H1 (cell line): ENCODE measurements at regions not wholly inside any gene's neighbourhood (a gene's known extent, or its start where the extent isn't known, plus 50 kb on each side); places are given as distances from the start of the nearest gene placed in this dataset.

ENCODE experiments used
- CTCF ChIA-PET: fragments of 300-600 bp; sonication (Branson Sonifier 250); formaldehyde crosslinking; loops from one replicate; lab custom pipeline; 2021; ENCODE audit not compliant: partially characterized antibody; lab: Charles Lee
- POLR2A ChIA-PET: fragments of 300-600 bp; sonication (Branson Sonifier 250); formaldehyde crosslinking; loops from one replicate; lab custom pipeline; 2021; ENCODE audit warnings: inconsistent platforms; ENCODE audit not compliant: partially characterized antibody; lab: Charles Lee
- DNase-seq, 2 experiments: peaks; one replicate each; pipeline versions ENCODE4 v3.0.0 to v3.0.0-alpha.2; 2010 to 2022; ENCODE audit warnings: low spot score in 2 of 2, low read depth in 1 of 2, mixed read lengths in 1 of 2
- FAIRE-seq: peaks from 2 replicates; lab custom pipeline; 2011; peaks lifted over from hg19 to GRCh38; lab: Jason Lieb, UNC
- H2AFZ ChIP-seq: 2 replicates; pipeline ENCODE4 v1.8.1; 2012; ENCODE audit warnings: low read length, inconsistent platforms
- H2AK5ac ChIP-seq: 2 replicates; pipeline ENCODE4 v1.6.1; 2013; ENCODE audit warnings: low read depth, low read length
- H2BK120ac ChIP-seq: replicated peaks from 2 replicates; pipeline ENCODE3; 2013; ENCODE audit warnings: low read depth, low read length, inconsistent platforms
- H2BK12ac ChIP-seq: 2 replicates; pipeline ENCODE4 v1.6.1; 2013; ENCODE audit warnings: low read depth, low read length
- H2BK15ac ChIP-seq: 2 replicates; pipeline ENCODE4 v1.6.1; 2013; ENCODE audit warnings: low read length
- H2BK20ac ChIP-seq: 2 replicates; pipeline ENCODE4 v1.6.1; 2013; ENCODE audit warnings: low read length
- H2BK5ac ChIP-seq: 2 replicates; pipeline ENCODE4 v1.6.1; 2013; ENCODE audit warnings: low read depth, low read length
- H3K14ac ChIP-seq: 2 replicates; pipeline ENCODE4 v1.6.1; 2013; ENCODE audit warnings: inconsistent platforms; ENCODE audit not compliant: insufficient read length
- H3K18ac ChIP-seq: 2 replicates; pipeline ENCODE4 v1.6.1; 2013; ENCODE audit warnings: low read length; ENCODE audit errors: extremely low read depth
- H3K23ac ChIP-seq: 2 replicates; pipeline ENCODE4 v1.6.1; 2013; ENCODE audit warnings: inconsistent platforms; ENCODE audit not compliant: insufficient read length
- H3K23me2 ChIP-seq: 2 replicates; pipeline ENCODE4 v1.6.1; 2013; ENCODE audit warnings: low read depth, low read length
- H3K27ac ChIP-seq: 2 replicates; pipeline ENCODE4 v1.6.1; 2011; ENCODE audit warnings: low read depth, low read length, inconsistent platforms
- H3K27me3 ChIP-seq, 4 experiments: replicated peaks in 1 of 4; 1 replicate in 1 of 4; 2 replicates in 3 of 4; pipeline versions ENCODE4 v1.6.1 to v1.8.1; 2011 to 2013; ENCODE audit warnings: low read length in 3 of 4, mild to moderate bottlenecking in 3 of 4, inconsistent platforms in 2 of 4, mixed read lengths in 2 of 4, moderate library complexity in 1 of 4; ENCODE audit not compliant: control insufficient read depth in 3 of 4, insufficient read depth in 3 of 4; ENCODE audit errors: extremely low read depth in 1 of 4
- H3K36me3 ChIP-seq, 4 experiments: 2 replicates each; pipeline versions ENCODE4 v1.6.1 to v1.8.1; 2011 to 2013; ENCODE audit warnings: mild to moderate bottlenecking in 4 of 4, low read length in 3 of 4, moderate library complexity in 2 of 4, control low read depth in 1 of 4, inconsistent platforms in 1 of 4; ENCODE audit not compliant: insufficient read depth in 4 of 4, control insufficient read depth in 2 of 4
- H3K4ac ChIP-seq: replicated peaks from 2 replicates; pipeline ENCODE3; 2013; ENCODE audit warnings: low read length, low read depth, mixed read lengths, inconsistent platforms; ENCODE audit not compliant: insufficient read length
- H3K4me1 ChIP-seq, 4 experiments: replicated peaks in 1 of 4; 1 replicate in 1 of 4; 2 replicates in 3 of 4; pipeline versions ENCODE4 v1.6.1 to v1.8.1; 2011 to 2013; ENCODE audit warnings: low read length in 3 of 4, inconsistent platforms in 2 of 4, mixed read lengths in 1 of 4; ENCODE audit not compliant: insufficient read depth in 4 of 4, control insufficient read depth in 3 of 4
- H3K4me2 ChIP-seq, 2 experiments: 2 replicates each; pipeline versions ENCODE4 v1.6.1 to v1.8.1; 2011 to 2013; ENCODE audit warnings: low read depth in 2 of 2, low read length in 2 of 2, control low read depth in 1 of 2, inconsistent platforms in 1 of 2, mild to moderate bottlenecking in 1 of 2; ENCODE audit not compliant: insufficient read depth in 1 of 2
- H3K4me3 ChIP-seq, 4 experiments: fragments of 200-600, 300-600 bp in 1 of 4; sonication (generic), shearing (Covaris generic), sonication (Bioruptor Twin) in 1 of 4; 2 replicates each; pipeline versions ENCODE4 v1.5.1 to v1.8.1; 2011 to 2016; ENCODE audit warnings: low read length in 4 of 4, low read depth in 3 of 4, control low read depth in 2 of 4, inconsistent platforms in 2 of 4, mild to moderate bottlenecking in 2 of 4, mixed read lengths in 1 of 4, moderate library complexity in 1 of 4; ENCODE audit not compliant: insufficient read depth in 2 of 4; ENCODE audit errors: extremely low read depth in 1 of 4
- H3K56ac ChIP-seq: replicated peaks from 2 replicates; pipeline ENCODE3; 2013; ENCODE audit warnings: low read depth, mild to moderate bottlenecking, mixed read lengths, low read length, inconsistent platforms; ENCODE audit not compliant: insufficient read length
- H3K79me1 ChIP-seq: 2 replicates; pipeline ENCODE4 v1.6.1; 2013; ENCODE audit warnings: low read depth, low read length, control low read depth
- H3K79me2 ChIP-seq, 2 experiments: 2 replicates each; pipeline versions ENCODE4 v1.6.1 to v1.8.1; 2012 to 2013; ENCODE audit warnings: low read length in 2 of 2, mild to moderate bottlenecking in 2 of 2, inconsistent platforms in 1 of 2; ENCODE audit not compliant: insufficient read depth in 2 of 2, control insufficient read depth in 1 of 2
- H3K9ac ChIP-seq, 4 experiments: replicated peaks in 1 of 4; 1 replicate in 1 of 4; 2 replicates in 3 of 4; pipeline versions ENCODE4 v1.6.1 to v1.8.1; 2011 to 2013; ENCODE audit warnings: low read depth in 3 of 4, low read length in 3 of 4, control low read depth in 2 of 4, mild to moderate bottlenecking in 2 of 4, moderate library complexity in 2 of 4, inconsistent platforms in 1 of 4; ENCODE audit errors: extremely low read depth in 1 of 4
- H3K9me3 ChIP-seq, 2 experiments: 2 replicates each; pipeline versions ENCODE4 v1.6.1 to v1.8.1; 2012 to 2013; ENCODE audit warnings: mild to moderate bottlenecking in 2 of 2, moderate library complexity in 2 of 2, control low read depth in 1 of 2, inconsistent platforms in 1 of 2, low read depth in 1 of 2, low read length in 1 of 2, mixed read lengths in 1 of 2; ENCODE audit not compliant: insufficient read depth in 2 of 2
- H4K20me1 ChIP-seq, 2 experiments: replicated peaks in 1 of 2; 2 replicates each; pipeline versions ENCODE3 to v1.8.1; 2011 to 2013; ENCODE audit warnings: inconsistent platforms in 2 of 2, low read length in 2 of 2, mild to moderate bottlenecking in 1 of 2; ENCODE audit not compliant: insufficient read depth in 2 of 2, control insufficient read depth in 1 of 2
- H4K5ac ChIP-seq: 2 replicates; pipeline ENCODE4 v1.6.1; 2013; ENCODE audit warnings: low read length, low read depth, mixed read lengths, inconsistent platforms; ENCODE audit not compliant: insufficient read length
- H4K8ac ChIP-seq: 2 replicates; pipeline ENCODE4 v1.8.0; 2013; ENCODE audit warnings: mild to moderate bottlenecking, moderate library complexity, low read length, inconsistent platforms; ENCODE audit not compliant: insufficient read depth; ENCODE audit errors: extremely low read depth
- H4K91ac ChIP-seq: replicated peaks from 2 replicates; pipeline ENCODE3; 2013; ENCODE audit warnings: low read length, mixed read lengths, inconsistent platforms; ENCODE audit not compliant: insufficient read length
- ATF2 ChIP-seq: IDR thresholded peaks from 2 replicates; pipeline ENCODE4 v1.6.1; 2012; ENCODE audit warnings: low read length, inconsistent platforms
- CREB1 ChIP-seq: IDR thresholded peaks from 2 replicates; pipeline ENCODE4 v1.6.1; 2012; ENCODE audit warnings: inconsistent platforms
- KDM5A ChIP-seq: fragments of 200-600 bp; IDR thresholded peaks from 2 replicates; pipeline ENCODE4 v1.7.1; 2012; ENCODE audit warnings: mild to moderate bottlenecking, low read length, inconsistent platforms, mixed read lengths
- SIRT6 ChIP-seq: IDR thresholded peaks from one replicate; pipeline ENCODE4 v1.7.1; 2012; ENCODE audit warnings: low read length, inconsistent platforms
- WGBS, 2 experiments: shearing (Covaris generic) in 1 of 2; methylation state at CpG; one replicate each; pipeline versions ENCODE4 v1.1.6 to v1.1.7; 2013 to 2015; ENCODE audit warnings: low lambda C conversion rate in 2 of 2, mixed read lengths in 2 of 2, inconsistent platforms in 1 of 2, low coverage in 1 of 2, missing lambda C conversion rate in 1 of 2; ENCODE audit not compliant: insufficient replicate concordance in 2 of 2, insufficient coverage in 1 of 2, insufficient read length in 1 of 2; ENCODE audit errors: extremely low coverage in 1 of 2, missing lambda C conversion rate in 1 of 2; 5-methylcytosine and 5-hydroxymethylcytosine counted together
- TF ChIP-seq, protein P1 (sequence below): IDR thresholded peaks from 2 replicates; pipeline ENCODE4 v1.6.1; 2011; ENCODE audit warnings: low read depth, mild to moderate bottlenecking, low read length; ENCODE audit not compliant: insufficient read depth

DNA sequence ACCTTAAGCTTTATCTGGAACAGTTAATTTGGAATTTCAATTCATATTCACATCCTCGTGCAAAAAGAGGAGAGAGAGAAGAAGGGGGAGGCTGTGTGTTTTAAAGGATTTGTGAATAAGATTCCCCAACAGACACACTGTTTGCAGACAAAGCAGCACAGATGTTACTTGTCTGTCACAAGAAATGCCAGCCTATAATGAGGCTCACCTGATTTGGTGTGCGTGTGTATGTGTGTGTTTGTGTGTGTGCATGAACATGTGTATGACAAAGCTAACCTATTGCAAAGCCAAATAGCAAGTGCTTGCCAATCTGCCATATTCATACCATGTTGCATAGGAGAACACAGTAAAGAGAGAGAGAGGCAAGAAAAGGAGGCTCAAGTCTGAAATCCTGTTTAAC is 361.6 kb upstream of the NOVA1 start:
- Histone ChIP-seq H3K23ac (no peak overlapping the region), H2AK5ac (no peak overlapping the region)
- CTCF ChIA-PET: no interaction called here

More for the DNA sequence above, 361.6 kb upstream of the NOVA1 start:
- Histone ChIP-seq H4K20me1 (no peaks in the 10 kb centered on the region), H3K4ac (no peak overlapping the region), H3K9me3 (no peaks in the 10 kb centered on the region), H2BK120ac (no peak overlapping the region), H3K4me1 (peaks cover 0 to 7% (median 3%) of the 10 kb centered on the region in 4 experiments; a peak in 2 of 7 replicates), H3K79me2 (no peaks in the 10 kb centered on the region), H3K18ac (no peak overlapping the region), H2BK12ac (no peak overlapping the region), H3K36me3 (no peaks in the 10 kb centered on the region), H3K27me3 (no peaks in the 10 kb centered on the region), H3K27ac (no peak overlapping the region), H2AFZ (no peak overlapping the region), H2BK5ac (no peak overlapping the region), H3K4me3 (no peak overlapping the region), H3K4me2 (no peak overlapping the region), H3K14ac (no peak overlapping the region), H4K8ac (no peak overlapping the region), H3K9ac (no peak overlapping the region), H2BK15ac (no peak overlapping the region), H3K56ac (no peak overlapping the region), H2BK20ac (no peak overlapping the region), H3K79me1 (no peaks in the 10 kb centered on the region), H3K23me2 (no peaks in the 10 kb centered on the region), H4K91ac (no peak overlapping the region), H4K5ac (no peak overlapping the region)
- WGBS, 2 experiments: 75% methylated on average over 2 of the region's 2 CpGs; no CpG with 5 or more reads in 1 of the 2 experiments
- POLR2A ChIA-PET: no interaction called here
- DNase-seq: no peak
- TF ChIP-seq CREB1 (no peak), KDM5A (no peak), ATF2 (no peak), SIRT6 (no peak)
- TF ChIP-seq, protein P1, sequence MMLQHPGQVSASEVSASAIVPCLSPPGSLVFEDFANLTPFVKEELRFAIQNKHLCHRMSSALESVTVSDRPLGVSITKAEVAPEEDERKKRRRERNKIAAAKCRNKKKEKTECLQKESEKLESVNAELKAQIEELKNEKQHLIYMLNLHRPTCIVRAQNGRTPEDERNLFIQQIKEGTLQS: no peak
- no peak for FAIRE-seq
